ENCODE measurements at regions not wholly inside any gene's neighbourhood (a gene's known extent, or its start where the extent isn't known, plus 50 kb on each side); places are given as distances from the start of the nearest gene placed in this dataset.

- TF ChIP-seq EZH2phosphoT487 (IDR thresholded peaks at IDR 0.05; ENCODE audit: insufficient read depth, low read depth) = no peak
- no peak for TF ChIP-seq EZH2 (IDR thresholded peaks at IDR 0.05; ENCODE audit: insufficient read depth, poor library complexity, severe bottlenecking)
Observed at GRCh38 chr15:38642689-38643270, 78.2 kb upstream of the RASGRP1 start.
